OCI-LY7 (cell line): ENCODE measurements at regions not wholly inside any gene's neighbourhood (a gene's known extent, or its start where the extent isn't known, plus 50 kb on each side); places are given as distances from the start of the nearest gene placed in this dataset.

Source experiments
- CTCF ChIP-seq: fragments of 200-600 bp; sonication (generic); conservative IDR thresholded peaks from 2 replicates; pipeline ENCODE4 v1.5.1; 2014; ENCODE audit warnings: mild to moderate bottlenecking, antibody characterized with exemption, low read length, moderate library complexity, mixed read lengths
- EZH2phosphoT487 ChIP-seq: fragments of 200-600 bp; sonication (generic); IDR thresholded peaks from 2 replicates; pipeline ENCODE4 v1.6.1; 2018; ENCODE audit warnings: low read depth, borderline replicate concordance, mild to moderate bottlenecking, mixed run types, antibody characterized with exemption, low read length, moderate library complexity, mixed read lengths

GRCh38 chr6:138673346-138674014, 100.1 kb upstream of the CCDC28A start:
- TF ChIP-seq CTCF (no peak), EZH2phosphoT487 (no peak)
